Activated T-helper 17 cell treated with anti-CD3 and anti-CD28 coated beads, Interleukin-2, amount 50 U/mL, for 72 hours (primary cell): ENCODE measurements at regions not wholly inside any gene's neighbourhood (a gene's known extent, or its start where the extent isn't known, plus 50 kb on each side); places are given as distances from the start of the nearest gene placed in this dataset.
"Not testable (repeated sequence)": the region's sequence is repeated elsewhere in the genome, so short reads cannot be mapped to it uniquely, and the experiment has no call there.

Source experiments
- ATAC-seq: fragments of 150-1000 bp; cut with Tn5 transposase; replicated peaks from 2 replicates; pipeline ENCODE4 v1.10.0; 2021; ENCODE audit warnings: mild to moderate bottlenecking, moderate library complexity
- H3K27ac Mint-ChIP-seq: one replicate; pipeline ENCODE4 v1.8.0; 2022; ENCODE audit warnings: mixed read lengths
- H3K27me3 Mint-ChIP-seq: one replicate; pipeline ENCODE4 v1.8.0; 2022; ENCODE audit warnings: mixed read lengths
- H3K36me3 Mint-ChIP-seq: one replicate; pipeline ENCODE4 v1.8.0; 2022; ENCODE audit warnings: low read depth, mild to moderate bottlenecking, mixed read lengths
- H3K4me1 Mint-ChIP-seq: one replicate; pipeline ENCODE4 v1.8.0; 2022; ENCODE audit warnings: mixed read lengths
- H3K4me3 Mint-ChIP-seq: one replicate; pipeline ENCODE4 v1.8.0; 2022; ENCODE audit warnings: mild to moderate bottlenecking, mixed read lengths
- H3K9me3 Mint-ChIP-seq: one replicate; pipeline ENCODE4 v1.8.0; 2022; ENCODE audit warnings: mixed read lengths

DNA sequence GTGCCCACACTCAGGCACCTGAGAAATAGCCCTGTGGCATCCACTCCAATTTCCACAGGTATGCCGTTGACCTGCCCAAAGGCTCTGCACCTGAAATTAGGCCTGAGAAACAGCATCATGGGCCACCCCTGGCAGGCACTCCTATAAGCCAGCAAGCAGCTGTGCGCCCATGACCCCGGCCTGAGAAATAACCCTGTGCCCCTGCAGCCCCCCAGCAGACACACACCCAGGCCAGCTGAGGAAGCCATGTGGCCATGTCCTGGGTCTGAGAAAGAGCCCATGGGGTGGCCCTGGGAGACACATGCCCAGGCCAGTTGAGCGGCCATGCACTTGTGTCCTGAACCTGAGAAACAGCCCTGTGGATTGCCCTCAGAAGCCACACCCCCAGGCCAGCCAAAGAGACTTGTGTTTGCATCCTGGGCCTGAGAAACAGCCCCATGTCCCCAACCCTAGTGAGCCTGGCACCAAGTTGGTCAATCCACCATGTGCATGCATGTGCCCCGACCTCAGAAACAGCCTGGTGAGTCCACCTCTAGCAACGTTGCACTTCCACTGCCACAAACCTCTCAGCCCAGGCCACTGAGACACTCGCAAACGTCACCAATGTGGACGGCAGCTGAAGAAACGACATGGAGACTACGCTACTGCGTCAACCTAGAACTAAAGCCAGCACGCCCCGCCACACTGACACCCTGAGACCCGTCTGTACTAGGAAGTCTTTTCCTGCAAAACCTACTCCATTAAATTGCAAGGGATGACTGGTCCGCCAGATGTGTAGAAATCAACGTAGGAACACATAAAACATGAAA is 411.9 kb downstream of the TMEM121 start:
- no peaks in the 10 kb centered on the region for H3K4me1 Mint-ChIP-seq
- H3K4me3 Mint-ChIP-seq, result no peak overlapping the region
- H3K27ac Mint-ChIP-seq, result no peak overlapping the region
- ATAC-seq, result no peak
- H3K36me3 Mint-ChIP-seq, result no peaks in the 10 kb centered on the region
- peaks cover 8% of the 10 kb centered on the region for H3K9me3 Mint-ChIP-seq
- H3K27me3 Mint-ChIP-seq, result peaks cover 12% of the 10 kb centered on the region

DNA sequence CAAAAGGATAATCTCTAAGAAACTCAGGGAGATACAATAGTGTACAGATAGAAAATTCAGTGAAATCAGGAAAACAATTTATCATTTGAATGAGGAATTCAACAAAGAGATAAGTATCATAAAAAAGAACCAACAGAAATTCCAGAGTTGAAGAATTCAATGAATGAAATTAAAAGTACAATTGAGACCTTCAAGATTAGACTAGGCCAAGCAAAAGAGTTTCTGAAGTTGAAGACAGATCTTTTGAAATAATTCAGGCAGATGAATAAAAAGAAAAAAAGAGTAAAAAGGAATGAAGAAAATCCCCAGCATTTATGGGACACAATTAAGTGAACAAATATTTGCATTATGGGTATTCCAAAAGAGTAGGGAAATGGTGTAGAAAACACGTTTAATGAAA is 412.6 kb downstream of the TMEM121 start:
- no peaks in the 10 kb centered on the region for H3K4me1 Mint-ChIP-seq
- H3K27me3 Mint-ChIP-seq, result peaks cover 5% of the 10 kb centered on the region

DNA sequence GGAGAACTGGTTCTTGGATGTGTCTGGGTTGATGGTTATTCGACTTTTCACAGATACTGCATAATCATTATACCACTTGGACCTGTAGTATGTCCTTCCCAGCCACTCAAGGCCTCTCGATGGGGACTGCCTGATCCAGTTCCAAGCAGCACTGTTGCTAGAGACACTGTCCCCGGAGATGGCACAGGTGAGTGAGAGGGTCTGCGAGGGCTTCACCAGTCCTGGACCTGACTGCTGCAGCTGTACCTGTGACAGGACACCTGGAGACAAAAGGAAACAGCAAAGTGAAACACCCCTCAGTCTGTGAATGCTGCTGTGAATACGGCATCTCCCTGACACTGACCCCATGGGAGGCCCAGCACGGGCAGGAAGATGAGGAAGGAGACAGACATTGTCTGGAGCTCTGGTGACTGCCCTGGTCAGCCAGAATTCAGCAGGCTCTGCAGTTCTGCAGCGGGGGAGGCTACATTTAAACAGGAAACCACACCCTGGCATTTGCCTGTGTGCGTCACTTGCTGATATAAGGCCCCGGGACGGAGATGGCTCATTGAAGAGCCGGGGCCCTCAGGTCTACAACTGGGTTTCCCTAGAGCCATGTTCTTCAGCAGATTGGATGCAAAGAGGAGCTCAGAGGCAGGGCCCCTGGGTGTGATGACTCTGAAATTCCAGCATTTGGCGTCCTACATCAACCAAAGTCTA is 413.6 kb downstream of the TMEM121 start:
- H3K27me3 Mint-ChIP-seq, result peaks cover 4% of the 10 kb centered on the region
- ATAC-seq, result peak; percentile 47
- H3K9me3 Mint-ChIP-seq, result peaks cover 8% of the 10 kb centered on the region
- H3K36me3 Mint-ChIP-seq, result no peaks in the 10 kb centered on the region
- peak overlapping the region; percentile 33 for H3K27ac Mint-ChIP-seq
- no peak overlapping the region for H3K4me3 Mint-ChIP-seq
- H3K4me1 Mint-ChIP-seq, result no peaks in the 10 kb centered on the region

More for the DNA sequence above, 412.6 kb downstream of the TMEM121 start:
- peaks cover 8% of the 10 kb centered on the region for H3K9me3 Mint-ChIP-seq
- ATAC-seq, result no peak
- no peak overlapping the region for H3K27ac Mint-ChIP-seq
- no peaks in the 10 kb centered on the region for H3K36me3 Mint-ChIP-seq
- H3K4me3 Mint-ChIP-seq, result no peak overlapping the region

DNA sequence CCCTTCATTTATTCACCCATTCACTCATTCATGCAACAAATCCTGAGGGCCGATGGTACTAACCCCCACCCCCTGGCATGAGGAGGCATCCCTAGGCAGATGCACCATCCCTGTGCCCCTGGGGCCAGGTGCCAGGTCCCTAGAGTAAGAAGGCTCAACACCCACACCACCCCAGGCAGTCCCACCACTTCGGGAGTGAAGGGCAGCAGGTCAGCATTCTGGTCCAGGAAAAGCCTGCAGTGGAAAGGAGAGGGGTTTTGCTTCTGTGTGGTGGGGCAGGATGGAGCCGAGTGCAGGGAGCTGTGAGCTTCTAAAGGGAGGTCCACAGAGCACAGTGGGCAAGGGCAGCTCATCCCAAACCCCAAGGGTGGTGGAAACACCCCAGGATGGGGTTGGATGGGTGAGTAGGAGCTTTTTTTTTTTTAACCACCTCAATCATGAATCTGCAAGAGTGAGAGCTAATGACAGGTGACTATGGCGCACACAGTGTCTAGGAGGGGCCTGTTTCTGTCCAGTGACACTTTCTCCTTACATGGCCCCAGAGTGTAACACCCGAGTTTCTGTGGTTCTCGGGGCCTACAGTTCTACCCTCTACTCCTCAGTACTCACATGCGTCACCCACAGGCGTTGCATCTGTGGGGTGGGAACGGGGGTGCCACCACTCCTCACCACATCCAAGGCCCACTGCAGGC is 414.3 kb downstream of the TMEM121 start:
- H3K27me3 Mint-ChIP-seq, result peaks cover 7% of the 10 kb centered on the region
- no peak overlapping the region for H3K4me3 Mint-ChIP-seq
- H3K27ac Mint-ChIP-seq, result peak overlapping the region; percentile 33
- H3K9me3 Mint-ChIP-seq, result peaks cover 8% of the 10 kb centered on the region
- H3K4me1 Mint-ChIP-seq, result no peaks in the 10 kb centered on the region
- H3K36me3 Mint-ChIP-seq, result no peaks in the 10 kb centered on the region
- ATAC-seq, result no peak

DNA sequence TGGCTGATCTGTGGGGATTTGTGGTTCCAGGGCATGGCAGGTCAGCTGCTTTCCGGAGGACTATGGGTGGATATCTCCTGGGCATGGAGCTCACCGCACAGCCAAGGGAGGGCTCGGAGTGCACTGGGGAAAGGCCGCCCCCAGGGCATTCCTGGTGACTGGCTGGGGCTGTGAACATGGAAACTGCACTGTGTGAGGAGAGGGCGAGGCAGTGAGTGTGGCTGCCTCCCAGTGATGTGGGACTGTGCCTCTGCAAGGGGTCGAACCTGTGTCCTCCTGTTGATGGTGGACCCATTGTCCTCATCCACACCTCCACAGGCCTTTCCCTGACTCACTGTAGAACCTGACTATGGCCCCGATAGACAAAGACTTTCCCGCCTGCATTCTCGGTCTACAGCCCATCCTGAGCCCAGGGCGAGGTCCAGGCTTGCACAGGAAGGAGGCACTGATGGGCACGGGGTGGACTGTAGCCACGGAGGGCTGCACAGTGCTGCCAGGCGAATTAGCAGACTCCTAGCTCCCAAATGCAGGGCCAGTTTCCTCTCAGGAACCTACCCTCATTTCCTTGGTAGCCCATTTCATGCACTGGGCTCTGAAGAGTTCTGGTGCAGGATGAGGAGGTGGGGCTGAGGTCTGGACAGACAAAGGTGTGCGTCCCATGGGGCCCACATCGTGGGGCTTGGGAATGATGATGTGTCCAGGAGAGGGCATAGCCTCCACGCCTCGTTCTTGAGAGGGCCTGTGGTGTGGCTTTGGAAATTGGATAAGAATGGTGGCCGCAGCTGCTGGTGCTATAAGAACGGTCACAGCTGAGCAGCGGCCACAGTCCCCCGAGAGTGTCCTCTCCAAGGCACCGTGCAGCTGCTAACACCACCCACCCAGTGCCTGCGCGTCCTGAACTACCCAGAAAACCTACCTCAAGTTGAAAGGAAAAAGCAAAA is 415.1 kb downstream of the TMEM121 start:
- peaks cover 8% of the 10 kb centered on the region for H3K9me3 Mint-ChIP-seq
- no peak overlapping the region for H3K27ac Mint-ChIP-seq
- peaks cover 7% of the 10 kb centered on the region for H3K27me3 Mint-ChIP-seq
- ATAC-seq, result no peak
- no peaks in the 10 kb centered on the region for H3K36me3 Mint-ChIP-seq
- H3K4me3 Mint-ChIP-seq, result no peak overlapping the region
- no peaks in the 10 kb centered on the region for H3K4me1 Mint-ChIP-seq

DNA sequence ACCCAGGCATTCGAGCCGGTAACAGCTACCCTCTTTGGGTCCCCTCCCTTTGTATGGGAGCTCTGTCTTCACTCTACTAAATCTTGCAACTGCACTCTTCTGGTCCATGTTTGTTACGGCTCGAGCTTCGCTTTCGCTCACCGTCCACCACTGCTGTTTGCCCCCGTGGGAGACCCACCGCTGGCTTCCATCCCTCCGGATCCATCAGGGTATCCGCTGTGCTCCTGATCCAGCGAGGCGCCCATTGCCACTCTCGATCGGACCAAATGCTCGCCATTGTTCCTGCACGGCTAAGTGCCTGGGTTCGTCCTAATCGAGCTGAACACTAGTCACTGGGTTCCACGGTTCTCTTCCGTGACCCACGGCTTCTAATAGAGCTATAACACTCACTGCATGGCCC is 416.3 kb downstream of the TMEM121 start:
- H3K9me3 Mint-ChIP-seq, H3K4me3 Mint-ChIP-seq, H3K27ac Mint-ChIP-seq, H3K27me3 Mint-ChIP-seq, H3K36me3 Mint-ChIP-seq, H3K4me1 Mint-ChIP-seq, ATAC-seq: not testable (repeated sequence)

DNA sequence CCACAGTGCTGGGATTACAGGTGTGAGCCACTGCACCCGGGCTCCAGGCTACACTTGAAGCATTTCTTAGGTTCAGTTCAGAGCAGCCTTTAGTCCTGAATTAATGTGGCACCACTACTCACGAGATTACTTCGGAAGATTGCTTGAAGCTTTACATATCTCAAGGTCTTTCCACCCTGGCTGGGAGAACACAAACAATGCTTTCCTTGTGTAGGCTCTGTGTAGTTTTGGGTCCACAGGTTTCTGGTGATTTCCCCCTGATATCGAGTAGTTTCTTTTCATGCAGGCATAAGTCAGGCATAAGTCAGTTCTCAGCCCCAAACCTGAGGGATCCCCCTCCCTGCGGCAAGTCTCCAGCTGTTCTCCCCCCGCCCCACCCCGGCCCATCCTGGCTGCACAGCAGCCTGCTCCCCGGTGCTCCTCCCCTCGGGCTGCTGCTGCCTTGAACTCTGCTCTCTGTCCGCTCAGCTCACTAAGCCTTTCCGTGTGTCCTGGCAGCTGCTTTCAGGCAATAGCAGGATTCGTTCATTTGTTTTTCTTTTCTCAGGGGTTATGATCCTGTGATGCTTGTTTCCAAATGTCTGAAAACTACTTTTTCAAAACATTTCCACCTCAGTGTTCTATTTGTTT is 417.7 kb downstream of the TMEM121 start:
- Mint-ChIP-seq H3K27me3 (peaks cover 12% of the 10 kb centered on the region), H3K4me1 (no peaks in the 10 kb centered on the region), H3K4me3 (no peak overlapping the region), H3K27ac (no peak overlapping the region), H3K9me3 (peaks cover under 1% of the 10 kb centered on the region), H3K36me3 (no peaks in the 10 kb centered on the region)
- ATAC-seq, result no peak

DNA sequence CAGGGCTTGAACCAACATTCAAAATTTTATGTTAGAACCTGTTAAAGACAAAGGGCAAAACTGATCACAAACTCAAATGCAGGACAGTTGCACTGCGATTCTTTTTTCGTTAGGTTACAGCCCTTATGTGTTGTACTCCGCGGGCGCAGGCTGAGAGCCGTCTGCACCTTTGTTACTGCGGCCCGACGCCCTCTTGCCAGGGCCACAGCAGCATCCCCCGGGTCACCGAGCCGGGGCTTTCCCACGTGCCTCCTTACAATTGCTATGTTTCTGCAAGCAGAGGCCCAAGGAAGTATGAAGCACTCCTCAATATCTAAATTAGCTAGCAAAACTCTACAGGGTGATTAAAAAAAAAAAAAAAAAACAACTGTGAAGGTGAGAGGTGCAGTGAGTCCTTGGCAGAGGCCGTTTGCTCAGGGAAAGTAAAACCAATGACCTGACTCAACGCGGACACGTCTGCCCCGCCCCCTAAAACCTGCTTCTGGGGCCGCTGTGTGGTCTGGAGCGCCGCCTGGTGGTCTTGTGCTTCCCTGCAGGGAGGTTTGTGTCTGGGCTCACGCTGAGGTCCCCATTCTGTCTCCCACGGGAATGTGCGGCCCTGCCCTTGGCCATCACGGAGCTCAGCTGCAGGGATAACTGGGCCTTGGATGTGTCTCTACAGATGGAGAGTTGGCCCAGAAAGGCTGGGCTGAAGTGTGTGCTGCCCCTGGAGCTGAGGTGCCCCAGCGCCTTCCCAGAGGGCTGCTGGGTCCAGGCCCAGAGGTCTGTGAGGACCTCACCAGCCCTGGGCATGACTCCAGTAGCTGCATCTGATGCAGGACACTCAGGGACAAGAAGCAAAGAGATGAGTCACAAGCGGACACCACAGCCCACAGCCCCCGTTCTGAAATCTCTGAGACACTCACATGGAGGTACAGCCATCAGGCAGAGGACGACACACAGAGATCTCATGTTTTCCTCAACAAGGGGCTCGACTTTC is 418.5 kb downstream of the TMEM121 start:
- peaks cover 12% of the 10 kb centered on the region for H3K27me3 Mint-ChIP-seq
- H3K9me3 Mint-ChIP-seq, result no peaks in the 10 kb centered on the region
- no peak overlapping the region for H3K27ac Mint-ChIP-seq
- ATAC-seq, result peak; percentile 94
- peak overlapping the region; percentile 19 for H3K4me3 Mint-ChIP-seq
- no peaks in the 10 kb centered on the region for H3K36me3 Mint-ChIP-seq
- H3K4me1 Mint-ChIP-seq, result no peaks in the 10 kb centered on the region

DNA sequence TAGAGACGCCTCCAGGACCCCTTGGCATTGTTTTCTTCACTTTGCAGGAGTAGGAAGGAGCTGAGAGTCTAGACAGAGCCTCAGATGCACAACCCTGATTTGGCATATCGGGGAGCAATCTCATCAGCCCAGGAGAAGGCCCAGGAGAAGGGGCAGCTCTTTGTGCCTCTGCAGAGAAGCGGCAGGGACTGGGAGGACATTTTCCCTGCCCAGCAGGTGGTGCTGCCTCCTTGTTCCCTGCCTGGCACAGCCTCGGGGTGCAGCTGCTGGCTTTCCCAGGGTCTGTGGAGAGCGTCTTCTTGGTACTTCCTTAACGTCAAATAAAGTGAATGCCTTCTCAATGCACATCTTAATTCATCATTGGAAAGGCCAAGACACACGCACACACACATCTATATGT is 419.5 kb downstream of the TMEM121 start:
- Mint-ChIP-seq H3K4me1 (no peaks in the 10 kb centered on the region), H3K27me3 (peaks cover 8% of the 10 kb centered on the region), H3K36me3 (no peaks in the 10 kb centered on the region), H3K4me3 (no peak overlapping the region), H3K27ac (no peak overlapping the region), H3K9me3 (no peaks in the 10 kb centered on the region)
- peak; percentile 42 for ATAC-seq

DNA sequence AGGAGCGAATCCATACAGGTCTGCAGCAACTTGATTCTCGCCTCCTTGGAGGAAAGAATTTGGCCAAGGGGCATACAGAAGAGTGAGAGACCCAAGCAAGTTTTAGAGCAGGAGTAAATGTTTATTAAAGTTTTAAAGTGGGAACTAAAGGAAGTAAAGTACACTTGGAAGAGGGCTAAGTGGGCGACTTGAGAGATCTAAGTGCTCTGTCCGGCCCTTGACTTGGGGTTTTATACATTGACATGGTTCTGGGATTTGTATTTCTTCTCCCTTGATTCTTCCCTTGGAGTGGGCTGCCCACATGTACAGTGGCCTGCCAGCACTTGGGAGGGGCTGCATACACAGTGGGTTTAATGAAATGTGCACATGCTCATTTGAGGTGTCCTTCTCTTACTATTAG is 421.2 kb downstream of the TMEM121 start:
- Mint-ChIP-seq H3K9me3 (no peaks in the 10 kb centered on the region), H3K4me3 (no peak overlapping the region), H3K27me3 (peaks cover 16% of the 10 kb centered on the region), H3K4me1 (no peaks in the 10 kb centered on the region), H3K36me3 (no peaks in the 10 kb centered on the region), H3K27ac (no peak overlapping the region)
- ATAC-seq, result no peak

DNA sequence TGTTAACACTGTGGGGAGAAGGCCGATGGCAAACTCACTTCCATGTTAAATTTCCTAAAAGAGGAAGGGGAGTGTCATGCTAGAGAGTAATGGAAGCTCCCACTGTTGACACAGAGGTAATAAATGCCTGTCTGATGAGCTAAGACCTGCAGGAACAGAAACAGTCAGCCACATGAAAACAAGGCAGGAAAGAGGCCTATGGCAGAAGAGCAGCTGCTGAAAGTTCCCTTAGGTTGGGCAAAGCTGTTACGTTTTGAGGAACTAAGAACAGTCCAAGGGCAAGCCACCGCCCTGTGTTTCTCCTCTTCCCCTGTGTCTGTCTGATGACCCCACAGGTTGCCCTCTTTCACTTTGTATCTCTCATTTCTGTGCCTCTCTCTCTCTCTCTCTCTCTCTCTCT is 422.6 kb downstream of the TMEM121 start:
- not testable (repeated sequence) for H3K36me3 Mint-ChIP-seq, H3K4me1 Mint-ChIP-seq, H3K27ac Mint-ChIP-seq

DNA sequence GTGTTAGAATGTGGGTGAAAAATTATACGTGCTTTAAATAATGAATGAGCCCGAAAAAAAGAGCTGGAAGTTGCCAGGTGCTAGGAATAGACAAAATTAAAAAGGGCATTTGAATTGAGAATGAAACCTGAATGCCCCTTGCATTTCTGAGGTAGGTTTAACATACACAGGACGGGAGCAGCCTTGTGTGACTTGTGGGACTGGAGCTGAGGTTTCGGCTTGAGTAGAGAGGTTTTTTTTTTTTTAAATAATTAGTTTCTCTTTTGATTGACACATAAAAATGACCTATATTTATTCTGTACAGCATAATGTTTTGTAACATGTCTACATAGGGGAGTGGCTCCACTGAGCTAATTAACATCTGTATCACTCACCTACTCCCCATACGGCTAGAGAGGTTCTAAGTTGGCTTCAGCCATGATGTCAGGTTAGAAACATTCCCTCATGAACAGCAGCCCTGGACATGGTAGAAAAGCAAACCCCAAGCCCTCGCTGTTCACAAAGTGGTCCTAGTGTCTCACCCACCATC is 424.0 kb downstream of the TMEM121 start:
- not testable (repeated sequence) for H3K4me3 Mint-ChIP-seq

More for the DNA sequence above, 422.6 kb downstream of the TMEM121 start:
- H3K27me3 Mint-ChIP-seq, result peaks cover 21% of the 10 kb centered on the region
- not testable (repeated sequence) for ATAC-seq, H3K9me3 Mint-ChIP-seq, H3K4me3 Mint-ChIP-seq

More for the DNA sequence above, 424.0 kb downstream of the TMEM121 start:
- not testable (repeated sequence) for H3K36me3 Mint-ChIP-seq, H3K27ac Mint-ChIP-seq, H3K4me1 Mint-ChIP-seq, ATAC-seq, H3K9me3 Mint-ChIP-seq
- peaks cover 22% of the 10 kb centered on the region for H3K27me3 Mint-ChIP-seq
